ENCODE measurements at regions not wholly inside any gene's neighbourhood (a gene's known extent, or its start where the extent isn't known, plus 50 kb on each side); places are given as distances from the start of the nearest gene placed in this dataset.

GRCh38 chr1:209421186-209421585 is 162.3 kb upstream of the CAMK1G start:
- Histone ChIP-seq H3K4me3 (ENCODE audit: low read length) (no peak overlapping the region), H3K9me3 (ENCODE audit: low read length) (no peaks in the 10 kb centered on the region), H3K27me3 (ENCODE audit: insufficient read depth, low read length) (no peaks in the 10 kb centered on the region), H2AFZ (ENCODE audit: low read depth, low read length) (no peak overlapping the region), H3K4me1 (ENCODE audit: insufficient read depth, low read length) (no peaks in the 10 kb centered on the region), H3K36me3 (ENCODE audit: insufficient read depth, low read length) (no peaks in the 10 kb centered on the region)

- Histone ChIP-seq H3K36me3 (ENCODE audit: insufficient read depth, low read length) (no peaks in the 10 kb centered on the region), H3K27me3 (ENCODE audit: insufficient read depth, low read length) (no peaks in the 10 kb centered on the region), H3K4me1 (ENCODE audit: insufficient read depth, low read length) (no peaks in the 10 kb centered on the region), H3K9me3 (ENCODE audit: low read length) (no peaks in the 10 kb centered on the region), H3K4me3 (ENCODE audit: low read length) (no peak overlapping the region), H2AFZ (ENCODE audit: low read depth, low read length) (no peak overlapping the region)
These were observed 161.4 kb upstream of the CAMK1G start for GRCh38 chr1:209421978-209422680.

- H3K4me3 ChIP-seq (ENCODE audit: low read length), result no peak overlapping the region
- no peaks in the 10 kb centered on the region for H3K36me3 ChIP-seq (ENCODE audit: insufficient read depth, low read length)
- H3K4me1 ChIP-seq (ENCODE audit: insufficient read depth, low read length), result no peaks in the 10 kb centered on the region
- no peaks in the 10 kb centered on the region for H3K9me3 ChIP-seq (ENCODE audit: low read length)
- H3K27me3 ChIP-seq (ENCODE audit: insufficient read depth, low read length), result no peaks in the 10 kb centered on the region
- H2AFZ ChIP-seq (ENCODE audit: low read depth, low read length), result no peak overlapping the region
These were observed 157.6 kb upstream of the CAMK1G start for GRCh38 chr1:209425959-209426358.

- H3K4me3 ChIP-seq (ENCODE audit: low read length), result no peak overlapping the region
- H3K36me3 ChIP-seq (ENCODE audit: insufficient read depth, low read length), result no peaks in the 10 kb centered on the region
- no peaks in the 10 kb centered on the region for H3K4me1 ChIP-seq (ENCODE audit: insufficient read depth, low read length)
- H3K9me3 ChIP-seq (ENCODE audit: low read length), result no peaks in the 10 kb centered on the region
- H3K27me3 ChIP-seq (ENCODE audit: insufficient read depth, low read length), result no peaks in the 10 kb centered on the region
- H2AFZ ChIP-seq (ENCODE audit: low read depth, low read length), result no peak overlapping the region
These were observed 156.2 kb upstream of the CAMK1G start for GRCh38 chr1:209427277-209427676.

- no peaks in the 10 kb centered on the region for H3K9me3 ChIP-seq (ENCODE audit: low read length)
- H3K4me3 ChIP-seq (ENCODE audit: low read length), result no peak overlapping the region
- H2AFZ ChIP-seq (ENCODE audit: low read depth, low read length), result no peak overlapping the region
- no peaks in the 10 kb centered on the region for H3K4me1 ChIP-seq (ENCODE audit: insufficient read depth, low read length)
- no peaks in the 10 kb centered on the region for H3K27me3 ChIP-seq (ENCODE audit: insufficient read depth, low read length)
- no peaks in the 10 kb centered on the region for H3K36me3 ChIP-seq (ENCODE audit: insufficient read depth, low read length)
These were observed 155.7 kb upstream of the CAMK1G start for GRCh38 chr1:209427811-209428210.

- Histone ChIP-seq H3K36me3 (ENCODE audit: insufficient read depth, low read length) (no peaks in the 10 kb centered on the region), H3K4me1 (ENCODE audit: insufficient read depth, low read length) (no peaks in the 10 kb centered on the region), H3K27me3 (ENCODE audit: insufficient read depth, low read length) (no peaks in the 10 kb centered on the region), H3K4me3 (ENCODE audit: low read length) (no peak overlapping the region), H2AFZ (ENCODE audit: low read depth, low read length) (no peak overlapping the region), H3K9me3 (ENCODE audit: low read length) (no peaks in the 10 kb centered on the region)
These were observed 155.1 kb upstream of the CAMK1G start for GRCh38 chr1:209428241-209428921.

GRCh38 chr1:209429611-209430010 is 153.9 kb upstream of the CAMK1G start:
- H2AFZ ChIP-seq (ENCODE audit: low read depth, low read length), result no peak overlapping the region
- no peaks in the 10 kb centered on the region for H3K36me3 ChIP-seq (ENCODE audit: insufficient read depth, low read length)
- H3K4me3 ChIP-seq (ENCODE audit: low read length), result no peak overlapping the region
- no peaks in the 10 kb centered on the region for H3K27me3 ChIP-seq (ENCODE audit: insufficient read depth, low read length)
- no peaks in the 10 kb centered on the region for H3K4me1 ChIP-seq (ENCODE audit: insufficient read depth, low read length)
- H3K9me3 ChIP-seq (ENCODE audit: low read length), result no peaks in the 10 kb centered on the region

GRCh38 chr1:209430107-209430506 is 153.4 kb upstream of the CAMK1G start:
- Histone ChIP-seq H3K27me3 (ENCODE audit: insufficient read depth, low read length) (no peaks in the 10 kb centered on the region), H2AFZ (ENCODE audit: low read depth, low read length) (no peak overlapping the region), H3K4me3 (ENCODE audit: low read length) (no peak overlapping the region), H3K9me3 (ENCODE audit: low read length) (no peaks in the 10 kb centered on the region), H3K36me3 (ENCODE audit: insufficient read depth, low read length) (no peaks in the 10 kb centered on the region), H3K4me1 (ENCODE audit: insufficient read depth, low read length) (no peaks in the 10 kb centered on the region)

GRCh38 chr1:209430821-209431259 is 152.7 kb upstream of the CAMK1G start:
- H3K4me1 ChIP-seq (ENCODE audit: insufficient read depth, low read length), result no peaks in the 10 kb centered on the region
- H3K4me3 ChIP-seq (ENCODE audit: low read length), result no peak overlapping the region
- no peaks in the 10 kb centered on the region for H3K36me3 ChIP-seq (ENCODE audit: insufficient read depth, low read length)
- H2AFZ ChIP-seq (ENCODE audit: low read depth, low read length), result no peak overlapping the region
- H3K9me3 ChIP-seq (ENCODE audit: low read length), result no peaks in the 10 kb centered on the region
- no peaks in the 10 kb centered on the region for H3K27me3 ChIP-seq (ENCODE audit: insufficient read depth, low read length)

GRCh38 chr1:209431402-209431801 is 152.1 kb upstream of the CAMK1G start:
- no peak overlapping the region for H3K4me3 ChIP-seq (ENCODE audit: low read length)

GRCh38 chr1:209431813-209432442 is 151.6 kb upstream of the CAMK1G start:
- Histone ChIP-seq H3K4me3 (ENCODE audit: low read length) (no peak overlapping the region), H3K27me3 (ENCODE audit: insufficient read depth, low read length) (no peaks in the 10 kb centered on the region), H3K4me1 (ENCODE audit: insufficient read depth, low read length) (no peaks in the 10 kb centered on the region), H3K36me3 (ENCODE audit: insufficient read depth, low read length) (no peaks in the 10 kb centered on the region), H3K9me3 (ENCODE audit: low read length) (no peaks in the 10 kb centered on the region), H2AFZ (ENCODE audit: low read depth, low read length) (no peak overlapping the region)

More at GRCh38 chr1:209431402-209431801, 152.1 kb upstream of the CAMK1G start:
- Histone ChIP-seq H3K36me3 (ENCODE audit: insufficient read depth, low read length) (no peaks in the 10 kb centered on the region), H3K4me1 (ENCODE audit: insufficient read depth, low read length) (no peaks in the 10 kb centered on the region), H3K27me3 (ENCODE audit: insufficient read depth, low read length) (no peaks in the 10 kb centered on the region), H3K9me3 (ENCODE audit: low read length) (no peaks in the 10 kb centered on the region), H2AFZ (ENCODE audit: low read depth, low read length) (no peak overlapping the region)

- Histone ChIP-seq H3K27me3 (ENCODE audit: insufficient read depth, low read length) (no peaks in the 10 kb centered on the region), H2AFZ (ENCODE audit: low read depth, low read length) (no peak overlapping the region), H3K4me3 (ENCODE audit: low read length) (no peak overlapping the region), H3K9me3 (ENCODE audit: low read length) (no peaks in the 10 kb centered on the region), H3K4me1 (ENCODE audit: insufficient read depth, low read length) (no peaks in the 10 kb centered on the region), H3K36me3 (ENCODE audit: insufficient read depth, low read length) (no peaks in the 10 kb centered on the region)
These were observed 151.1 kb upstream of the CAMK1G start for GRCh38 chr1:209432443-209432825.

- H3K36me3 ChIP-seq (ENCODE audit: insufficient read depth, low read length), result no peaks in the 10 kb centered on the region
- no peak overlapping the region for H3K4me3 ChIP-seq (ENCODE audit: low read length)
- H2AFZ ChIP-seq (ENCODE audit: low read depth, low read length), result no peak overlapping the region
- no peaks in the 10 kb centered on the region for H3K9me3 ChIP-seq (ENCODE audit: low read length)
- no peaks in the 10 kb centered on the region for H3K4me1 ChIP-seq (ENCODE audit: insufficient read depth, low read length)
- no peaks in the 10 kb centered on the region for H3K27me3 ChIP-seq (ENCODE audit: insufficient read depth, low read length)
These were observed 149.9 kb upstream of the CAMK1G start for GRCh38 chr1:209433649-209434031.
